HG03097 (cell line): ENCODE measurements at regions not wholly inside any gene's neighbourhood (a gene's known extent, or its start where the extent isn't known, plus 50 kb on each side); places are given as distances from the start of the nearest gene placed in this dataset.

ENCODE experiments used
- ATAC-seq: cut with Tn5 transposase; IDR thresholded peaks from one replicate; pipeline ENCODE4 v1.9.1; 2021; ENCODE audit not compliant: unreplicated experiment, low FRiP score

DNA sequence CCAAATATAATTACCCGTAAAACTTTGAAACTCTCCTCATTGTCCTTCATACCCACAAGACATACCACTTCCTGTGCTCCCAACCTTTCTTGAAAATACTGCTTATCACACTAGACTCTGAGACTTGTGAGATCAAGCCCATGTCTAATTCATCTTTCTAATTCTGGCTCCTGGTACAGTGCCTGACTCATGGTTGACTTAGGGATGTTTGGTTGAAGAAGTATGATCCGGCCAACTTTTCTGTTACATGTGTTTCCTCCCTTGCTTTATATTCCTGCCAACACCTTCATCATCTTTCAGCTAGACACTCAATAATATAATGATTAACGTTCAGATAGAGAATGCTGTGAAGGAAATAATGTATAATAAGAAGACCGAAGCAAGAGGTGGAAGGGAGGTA is 58.2 kb downstream of the MEX3B start:
- ATAC-seq, result no peak

DNA sequence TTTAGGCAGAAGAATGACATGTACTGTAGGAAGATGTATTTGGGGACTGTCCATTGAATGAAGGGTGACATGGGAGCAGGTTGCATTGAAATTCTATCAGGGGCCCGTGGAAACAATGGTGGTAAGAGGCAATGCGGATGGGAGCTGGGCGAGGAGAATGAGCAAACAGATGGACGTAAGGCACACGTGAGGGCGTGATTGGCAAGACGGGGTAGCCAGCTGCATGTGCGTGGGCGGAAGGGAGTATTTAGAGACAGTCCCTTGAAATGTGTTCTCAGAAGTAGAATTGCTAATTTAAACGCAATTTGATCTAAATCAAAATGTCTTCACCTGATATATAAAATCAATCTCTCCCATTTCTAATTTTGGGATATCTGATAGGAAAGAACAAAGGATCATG is 62.3 kb downstream of the MEX3B start:
- no peak for ATAC-seq

DNA sequence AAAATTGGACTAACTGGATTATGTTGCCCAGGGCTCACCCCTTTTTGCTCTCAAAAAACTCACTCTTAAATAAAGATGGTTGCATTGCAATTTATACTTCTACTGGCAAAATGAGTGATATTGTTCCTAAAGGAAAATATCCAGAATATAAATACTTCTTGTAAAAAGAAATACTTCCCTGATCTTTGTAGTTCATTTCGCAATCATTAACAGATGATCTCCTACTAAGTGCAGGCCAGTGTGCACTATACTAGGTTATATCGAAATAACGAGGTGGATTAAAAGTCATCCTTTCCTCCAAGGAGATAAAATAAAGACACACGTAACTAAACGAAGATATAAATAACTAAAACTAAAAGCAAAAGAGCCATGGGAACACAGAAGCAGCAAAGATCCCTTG is 63.0 kb downstream of the MEX3B start:
- ATAC-seq, result no peak

DNA sequence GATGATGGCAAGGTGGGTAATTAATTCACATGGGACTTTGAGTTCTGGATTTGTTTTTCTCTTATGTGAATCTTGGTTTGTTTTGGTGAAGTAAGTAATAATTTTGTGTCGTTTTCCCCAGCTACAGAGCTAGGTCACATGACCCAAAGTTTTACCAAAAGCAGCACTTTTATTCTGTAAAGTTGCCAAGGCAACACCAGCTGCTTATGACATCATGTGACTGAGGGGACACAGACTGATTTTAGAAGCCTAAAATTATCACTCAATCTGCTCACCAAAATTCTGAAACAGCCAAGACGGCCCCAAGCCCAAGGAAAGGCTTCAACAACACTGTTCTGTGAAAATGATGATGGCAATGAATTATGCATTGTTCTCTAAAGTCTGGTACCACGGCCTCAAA is 63.9 kb downstream of the MEX3B start:
- no peak for ATAC-seq

DNA sequence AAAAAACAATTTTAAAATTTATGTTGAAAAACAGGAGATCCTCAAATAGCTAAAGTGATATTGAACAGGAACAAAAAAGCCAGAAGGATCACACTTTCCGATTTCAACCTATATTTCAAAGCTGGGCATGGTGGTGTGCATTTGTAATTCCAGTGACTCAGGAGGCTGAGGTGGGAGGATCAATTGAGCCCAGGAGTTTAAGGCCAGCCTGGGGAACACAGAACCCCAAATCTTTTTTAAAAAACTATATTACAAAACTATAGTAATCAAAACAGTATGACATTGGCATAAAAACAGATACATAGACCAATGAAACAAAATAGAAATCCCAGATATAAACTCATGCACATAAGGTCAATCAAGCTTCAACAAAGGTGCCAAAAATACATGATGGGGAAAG is 68.4 kb downstream of the MEX3B start:
- ATAC-seq, result no peak

DNA sequence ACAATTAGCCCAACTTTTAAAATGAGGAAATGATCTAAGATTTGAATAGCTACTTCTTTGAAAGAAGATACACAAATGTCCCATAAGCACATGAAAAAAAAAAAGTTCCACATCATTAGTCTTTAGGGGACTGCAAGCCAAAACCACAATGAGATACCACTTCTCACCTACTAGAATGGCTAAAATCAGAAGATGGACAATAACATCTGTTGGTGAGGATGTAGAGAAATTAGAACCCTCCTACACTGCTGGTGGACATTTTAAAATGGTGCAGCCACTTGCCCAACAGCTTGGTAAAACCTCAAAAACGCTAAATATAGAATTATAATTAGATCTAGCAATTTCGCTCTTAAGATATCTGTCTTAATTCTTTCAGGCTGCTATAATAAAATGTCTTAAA is 77.1 kb downstream of the MEX3B start:
- ATAC-seq, result no peak

DNA sequence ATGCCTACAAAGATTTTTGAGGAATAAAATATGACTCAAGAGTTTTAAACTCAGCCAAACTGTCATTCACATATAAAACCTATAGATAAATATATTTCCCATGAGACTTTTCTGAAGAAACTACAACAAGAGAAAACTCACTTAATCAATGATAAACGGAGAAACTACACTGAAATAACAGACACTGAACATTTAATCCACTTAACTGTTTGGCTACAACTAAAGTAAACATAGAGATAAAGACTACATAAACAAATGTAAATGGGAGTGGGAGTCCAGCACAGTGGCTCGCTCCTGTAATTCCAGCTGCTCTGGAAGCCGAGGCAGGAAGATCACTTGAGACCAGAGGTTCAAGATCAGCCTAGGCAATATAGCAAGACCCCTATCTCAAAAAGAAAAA is 79.2 kb downstream of the MEX3B start:
- ATAC-seq, result no peak

DNA sequence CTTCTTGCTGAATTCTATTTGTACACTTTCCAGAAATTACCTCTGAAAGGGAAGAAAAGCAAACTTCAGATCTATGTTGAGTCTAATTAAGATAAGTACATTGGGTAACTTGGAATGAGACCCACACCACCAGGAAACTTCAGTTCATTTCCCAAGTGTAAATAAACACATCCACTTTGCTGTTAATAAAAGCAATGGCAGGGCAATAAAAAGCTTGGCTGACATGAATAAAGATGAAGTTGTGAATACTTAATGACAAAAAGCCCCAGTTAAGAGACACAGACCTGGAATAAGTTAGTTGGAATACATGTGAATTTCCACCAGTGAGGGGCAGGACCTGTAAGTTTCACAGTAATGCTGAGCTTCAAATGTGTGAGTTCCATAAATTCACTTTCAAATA is 83.3 kb downstream of the MEX3B start:
- ATAC-seq, result no peak

DNA sequence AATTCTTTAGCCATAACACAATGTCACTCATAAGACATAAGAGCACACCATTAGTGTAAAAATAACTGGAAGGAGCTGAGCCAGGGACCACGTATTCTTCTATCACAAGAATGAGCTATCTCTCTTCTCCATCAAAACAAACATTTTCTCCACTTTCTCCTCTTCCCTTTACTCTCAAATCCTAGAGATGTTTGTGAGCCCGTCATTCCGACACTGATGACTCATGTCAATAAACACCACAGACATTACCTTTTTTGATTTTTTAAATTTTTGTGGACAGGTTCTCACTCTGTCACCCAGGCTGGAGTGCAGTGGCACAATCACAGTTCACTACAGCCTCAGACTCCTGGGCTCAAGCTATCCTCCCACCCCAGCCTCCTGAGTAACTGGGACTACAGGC is 86.6 kb downstream of the MEX3B start:
- ATAC-seq, result no peak

DNA sequence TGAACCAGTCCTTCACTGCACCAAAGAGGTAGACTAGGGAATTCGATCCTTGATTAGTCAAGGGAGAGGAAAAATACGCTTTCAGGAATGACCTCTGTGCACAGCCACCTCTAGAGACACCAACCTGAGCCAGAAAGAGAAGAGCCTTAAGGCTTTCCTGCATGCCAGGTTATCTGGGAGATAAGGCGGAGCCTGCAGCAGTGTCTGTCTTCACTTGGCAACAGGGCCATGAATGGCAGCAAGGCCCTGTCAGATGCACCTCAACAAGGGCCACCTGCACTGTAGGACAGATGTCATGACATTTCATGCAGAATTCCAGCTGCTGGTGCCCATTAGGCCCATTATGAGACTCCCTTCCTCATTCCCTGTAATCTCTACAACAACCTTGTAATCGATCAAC is 88.1 kb downstream of the MEX3B start:
- ATAC-seq, result no peak

DNA sequence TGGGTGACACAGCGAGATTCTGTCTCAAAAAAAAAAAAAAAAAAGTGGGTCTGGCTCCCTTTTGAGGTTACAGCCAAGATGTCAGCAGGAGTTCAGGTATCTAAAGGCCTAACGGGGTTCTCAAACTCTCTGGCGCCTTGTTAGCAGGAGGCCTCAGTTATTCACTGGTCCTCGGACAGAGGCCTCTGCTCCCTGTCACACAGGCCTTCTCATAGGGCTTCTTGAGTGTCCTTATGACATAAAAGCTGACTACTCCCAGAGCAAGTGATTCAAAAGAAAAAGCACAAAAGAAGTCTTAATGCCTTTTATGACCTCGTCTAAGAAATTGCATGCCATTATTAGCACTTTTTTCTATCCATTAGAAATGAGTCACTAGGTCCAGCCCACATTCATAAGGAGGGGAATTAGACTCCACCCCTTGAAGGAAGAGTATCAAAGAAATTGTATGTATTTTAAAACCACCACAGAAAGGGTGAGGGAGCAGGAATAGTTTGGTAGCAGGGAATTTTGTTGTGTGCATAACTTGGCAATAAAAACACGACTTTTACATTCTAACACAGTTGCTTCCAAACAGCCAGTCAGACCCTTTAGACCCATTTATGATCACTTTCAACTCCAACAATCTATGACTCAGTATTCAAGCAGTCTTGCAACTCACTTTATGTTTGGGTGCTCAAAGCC is 90.3 kb downstream of the MEX3B start:
- ATAC-seq, result no peak

DNA sequence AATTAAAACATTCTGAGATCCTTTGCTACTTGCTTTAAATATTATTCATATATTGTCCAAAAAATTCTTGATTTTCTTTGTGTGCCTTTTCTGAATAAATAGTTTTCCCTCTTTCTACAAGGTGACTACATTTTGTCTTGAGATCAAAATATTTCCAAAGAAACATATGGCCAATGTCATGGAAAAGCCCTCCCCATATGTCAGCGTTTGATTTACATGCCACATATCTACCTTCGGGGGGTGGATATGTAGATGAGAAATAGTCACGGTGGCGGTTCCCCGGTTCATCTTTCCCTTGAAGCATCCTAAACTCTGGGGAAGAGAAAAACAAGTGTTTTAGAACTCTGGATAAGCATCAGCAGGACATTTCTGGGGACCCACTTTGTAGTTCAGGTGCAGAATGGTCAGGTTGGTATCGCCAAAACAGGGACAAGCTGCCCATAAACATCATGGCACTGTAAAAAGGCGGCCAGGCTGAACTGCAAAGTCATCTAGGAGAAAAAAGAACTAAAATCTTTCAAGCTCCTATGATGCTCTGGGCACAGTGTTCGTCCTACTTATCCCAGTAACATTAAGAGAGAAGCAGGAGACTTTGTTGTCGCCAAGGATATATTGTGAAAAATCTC is 91.5 kb downstream of the MEX3B start:
- ATAC-seq, result no peak

DNA sequence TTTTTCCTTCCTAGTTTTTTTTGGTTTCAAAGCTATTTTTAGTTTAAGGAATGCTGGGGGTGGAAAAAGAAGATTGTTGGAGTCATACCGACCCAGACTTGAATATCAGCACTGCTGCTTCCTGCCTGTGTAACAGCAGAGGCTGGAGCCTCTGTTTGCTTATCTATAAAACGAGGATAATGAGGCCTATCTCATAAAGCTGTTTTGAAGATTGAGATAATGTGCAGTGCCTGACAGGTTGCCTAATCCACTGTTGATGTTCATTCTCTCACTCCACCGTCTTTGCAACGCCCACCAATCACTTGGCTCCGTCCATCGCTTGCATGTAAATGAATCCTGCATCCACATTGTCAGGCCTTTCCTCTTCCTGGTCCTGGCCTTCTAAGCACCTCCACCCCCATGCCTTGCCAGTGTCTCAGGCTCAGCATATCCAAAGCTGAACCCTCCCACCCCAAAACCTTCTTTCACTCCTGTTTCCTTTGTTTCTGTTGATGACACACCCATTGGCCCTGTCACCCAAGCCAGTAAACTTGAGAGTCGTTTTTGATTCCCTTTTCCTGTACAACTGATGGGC is 94.9 kb downstream of the MEX3B start:
- ATAC-seq, result no peak

DNA sequence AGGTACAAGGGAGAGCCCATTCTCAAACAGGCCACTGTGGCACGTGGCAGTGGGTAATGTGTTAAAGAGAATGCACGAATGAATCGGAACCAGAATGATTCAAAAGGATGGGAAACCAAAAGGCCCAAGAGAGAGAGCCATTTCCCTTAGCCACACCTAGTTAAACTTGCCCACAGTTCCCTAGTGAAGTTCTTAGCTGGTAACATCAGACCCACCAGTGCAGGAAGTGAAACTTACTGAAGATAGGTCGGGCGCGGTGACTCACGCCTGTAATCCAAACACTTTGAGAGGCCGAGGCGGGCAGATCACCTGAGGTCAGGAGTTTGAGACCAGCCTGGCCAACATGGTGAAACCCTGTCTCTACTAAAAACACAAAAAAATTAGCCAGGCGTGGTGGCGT is 97.1 kb downstream of the MEX3B start:
- no peak for ATAC-seq

DNA sequence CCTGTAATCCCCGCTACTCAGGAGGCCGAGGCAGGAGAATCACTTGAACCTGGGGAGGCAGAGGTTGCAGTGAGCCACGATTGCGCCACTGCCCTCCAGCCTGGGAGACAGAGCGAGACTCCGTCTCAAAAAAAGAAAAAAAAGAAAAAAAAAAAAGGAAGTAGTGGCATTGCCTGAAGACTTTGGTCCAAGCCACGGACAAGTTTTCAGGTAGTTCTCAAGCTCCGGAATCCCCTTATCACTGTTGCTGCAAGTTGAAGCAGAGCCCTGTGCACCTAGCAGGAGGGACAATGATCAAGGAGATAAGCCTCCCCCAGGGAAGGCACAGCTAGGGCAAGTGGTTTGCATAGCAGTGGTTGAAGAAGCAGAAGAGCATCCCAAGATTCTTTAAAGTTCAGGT is 97.6 kb downstream of the MEX3B start:
- ATAC-seq, result no peak

DNA sequence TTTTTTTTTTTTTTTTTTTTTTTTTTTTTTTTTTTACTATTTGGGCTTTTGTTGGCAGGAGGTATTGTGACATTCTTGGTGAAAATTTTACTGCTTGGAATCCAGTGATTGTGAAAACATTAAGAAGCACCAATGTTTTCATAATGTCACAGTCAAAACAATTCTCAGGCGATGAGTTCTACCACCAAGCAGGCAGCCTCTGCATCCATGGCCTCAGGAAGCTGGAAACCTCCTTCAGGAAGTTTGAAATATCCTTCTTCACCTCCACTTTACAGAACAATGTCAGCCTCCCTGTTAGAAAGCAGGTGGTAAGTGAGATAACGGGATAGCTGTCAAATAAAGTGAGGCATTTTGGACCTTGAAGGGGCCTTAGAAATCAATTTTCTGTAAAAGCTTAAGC is 98.3 kb downstream of the MEX3B start:
- no peak for ATAC-seq

DNA sequence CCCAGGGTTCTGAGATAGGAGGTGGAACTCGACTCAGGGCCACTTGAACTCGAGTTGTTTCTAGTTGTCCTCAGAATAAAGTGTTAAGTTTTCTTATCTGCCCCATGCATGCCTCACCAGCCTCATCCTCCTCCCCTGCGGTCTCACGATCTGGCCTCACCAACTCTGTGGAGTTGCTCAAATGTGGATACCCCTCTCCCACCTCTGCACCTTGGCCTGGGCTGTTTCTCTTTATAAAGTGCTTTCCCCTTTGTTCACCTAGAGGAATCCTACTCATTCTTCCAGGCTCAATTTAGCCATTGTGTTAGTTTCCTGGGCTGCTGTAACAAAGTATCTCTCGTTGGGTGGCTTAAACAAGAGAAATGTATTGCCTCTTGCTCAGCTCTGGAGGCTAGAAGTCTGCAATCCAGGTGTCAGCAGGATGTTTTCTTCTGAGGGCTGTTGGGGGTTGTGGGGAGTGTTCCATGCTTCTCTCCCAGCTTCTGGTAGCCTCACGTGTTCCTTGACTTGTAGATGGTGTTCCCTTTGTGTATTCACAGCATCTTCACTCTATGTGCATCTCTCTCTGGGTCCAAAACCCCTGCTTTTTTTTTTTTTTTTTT is 100.7 kb downstream of the MEX3B start:
- ATAC-seq, result no peak

DNA sequence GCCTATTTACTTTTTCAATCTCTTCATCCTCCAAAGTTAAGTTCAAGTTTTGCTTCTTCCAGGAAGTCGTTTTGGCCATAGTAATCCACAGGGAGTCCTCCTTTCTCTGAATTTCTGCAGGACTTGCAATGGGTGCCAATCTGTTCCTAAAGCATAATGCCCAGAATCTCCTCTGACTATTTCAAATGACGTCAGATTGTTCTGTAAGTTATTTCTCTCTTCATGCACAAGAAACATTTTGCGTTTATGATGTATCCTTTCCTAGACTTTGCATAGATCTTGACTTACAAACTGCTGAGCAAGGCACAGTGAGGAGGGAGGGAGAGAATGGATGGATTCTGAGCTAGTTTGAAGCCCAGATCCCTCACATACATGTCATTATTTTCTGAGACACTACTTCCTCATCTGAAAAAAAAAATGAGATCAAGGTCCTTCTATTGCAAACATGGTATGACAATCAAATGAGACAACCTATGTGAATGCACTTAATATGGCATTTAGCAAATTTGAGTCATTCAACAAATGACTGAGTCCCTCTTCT is 103.1 kb downstream of the MEX3B start:
- ATAC-seq, result no peak

DNA sequence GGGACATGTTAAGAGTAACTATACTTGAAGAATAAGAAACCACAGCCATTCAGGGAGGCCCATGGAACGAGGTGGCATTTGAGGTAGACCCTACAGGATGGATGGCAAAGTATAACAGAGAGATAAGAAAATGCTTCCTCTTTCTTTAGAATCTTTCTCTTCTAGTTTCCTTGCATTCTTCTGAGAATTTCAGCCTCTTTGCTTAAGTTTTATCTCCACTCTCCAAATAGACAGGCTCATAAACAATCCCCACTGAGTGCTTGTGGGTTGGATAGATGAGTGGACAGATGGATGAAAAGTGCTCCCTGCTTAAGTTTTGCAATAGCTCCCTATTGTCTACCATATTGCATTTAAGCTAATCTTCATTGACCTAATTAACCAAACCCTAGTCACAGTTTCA is 103.7 kb downstream of the MEX3B start:
- ATAC-seq, result no peak

DNA sequence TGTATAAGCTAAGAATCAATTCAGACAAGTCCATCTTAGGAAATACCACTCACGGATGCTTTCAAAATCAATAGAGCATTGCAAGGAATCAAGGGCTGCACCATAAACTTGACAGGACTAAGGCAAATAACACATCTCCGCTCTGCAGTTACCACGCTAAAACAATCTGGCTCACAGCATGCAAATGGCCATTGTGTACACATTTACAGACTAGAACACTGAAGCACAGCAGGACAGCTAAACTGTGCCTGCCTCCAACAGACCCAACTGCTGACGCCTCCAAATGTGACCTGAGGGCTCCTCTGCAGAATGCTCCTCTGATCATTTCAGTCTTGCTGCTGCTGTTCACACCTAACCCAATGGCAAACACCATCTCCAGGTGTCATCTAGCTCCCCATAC is 104.3 kb downstream of the MEX3B start:
- no peak for ATAC-seq

DNA sequence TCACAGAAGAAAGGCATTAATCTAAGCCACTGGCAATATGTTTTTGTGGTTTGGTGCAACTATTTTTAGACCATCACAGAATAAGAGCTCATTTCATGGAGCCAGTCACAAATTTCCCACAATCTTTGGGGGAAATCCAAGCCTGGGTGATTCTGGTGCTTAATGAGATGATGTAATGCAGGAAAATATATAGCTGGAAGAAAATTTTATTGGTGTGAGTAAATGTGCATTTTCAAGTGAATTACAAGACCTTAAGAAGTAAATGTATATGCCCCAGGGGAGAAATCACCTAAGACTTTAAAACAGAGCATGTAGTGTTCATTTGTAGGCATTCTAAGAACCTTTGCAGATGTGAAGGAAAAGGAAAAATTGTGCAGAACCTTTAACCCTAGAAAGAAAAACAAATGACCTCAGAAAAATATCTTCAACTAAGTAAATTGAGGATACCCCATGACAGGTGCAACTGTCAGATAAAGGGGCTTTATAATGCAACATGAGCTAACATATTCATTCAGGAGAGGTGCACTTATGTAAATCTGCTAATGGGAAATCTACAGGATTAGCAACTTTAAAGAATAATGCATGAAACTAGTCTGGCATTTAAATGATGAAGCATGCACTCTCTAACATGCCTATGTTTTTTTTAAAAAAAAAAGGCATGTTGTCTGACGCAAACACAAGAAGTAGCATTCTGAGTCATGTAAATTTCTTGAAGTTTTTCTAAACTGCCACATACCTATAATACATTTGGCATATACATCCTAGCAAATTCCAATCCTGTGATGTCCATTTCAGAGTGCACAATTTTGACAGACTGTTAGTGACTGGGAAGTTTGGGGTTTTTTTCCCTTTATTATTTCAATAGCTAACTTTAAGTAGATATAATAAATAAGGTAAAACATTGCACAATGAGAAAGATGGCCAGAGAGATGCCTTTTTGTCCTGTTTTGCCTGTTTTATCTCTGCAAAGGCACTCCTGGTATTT is 105.1 kb downstream of the MEX3B start:
- ATAC-seq, result no peak
